GM21423 (cell line): ENCODE measurements at regions not wholly inside any gene's neighbourhood (a gene's known extent, or its start where the extent isn't known, plus 50 kb on each side); places are given as distances from the start of the nearest gene placed in this dataset.

ENCODE experiments used
- ATAC-seq: cut with Tn5 transposase; IDR thresholded peaks from one replicate; pipeline ENCODE4 v1.9.1; 2021; ENCODE audit warnings: mild to moderate bottlenecking, moderate library complexity; ENCODE audit not compliant: unreplicated experiment

- ATAC-seq: no peak
Measured at GRCh38 chr14:42192738-42193653, 586.3 kb downstream of the LRFN5 start.

- no peak for ATAC-seq
Measured at GRCh38 chr14:42190744-42191143, 584.1 kb downstream of the LRFN5 start.

GRCh38 chr14:42187846-42188245 lies 581.2 kb downstream of the LRFN5 start:
- no peak for ATAC-seq

- no peak for ATAC-seq
Measured at GRCh38 chr14:42185718-42186117, 579.0 kb downstream of the LRFN5 start.

- no peak for ATAC-seq
Measured at GRCh38 chr14:42174357-42174756, 567.7 kb downstream of the LRFN5 start.

- no peak for ATAC-seq
Measured at GRCh38 chr14:42173206-42173605, 566.5 kb downstream of the LRFN5 start.

GRCh38 chr14:42172304-42172703 lies 565.6 kb downstream of the LRFN5 start:
- no peak for ATAC-seq

- no peak for ATAC-seq
Measured at GRCh38 chr14:42163136-42163535, 556.5 kb downstream of the LRFN5 start.

- ATAC-seq: no peak
Measured at GRCh38 chr14:42159138-42159537, 552.5 kb downstream of the LRFN5 start.

- peak; percentile 56 for ATAC-seq
Measured at GRCh38 chr14:42149609-42150261, 543.1 kb downstream of the LRFN5 start.

GRCh38 chr14:42145766-42146165 lies 539.1 kb downstream of the LRFN5 start:
- ATAC-seq: no peak

- ATAC-seq: no peak
Measured at GRCh38 chr14:42143114-42143513, 536.4 kb downstream of the LRFN5 start.

- ATAC-seq: no peak
Measured at GRCh38 chr14:42141328-42141727, 534.7 kb downstream of the LRFN5 start.

- no peak for ATAC-seq
Measured at GRCh38 chr14:42140831-42141279, 534.2 kb downstream of the LRFN5 start.

- ATAC-seq: no peak
Measured at GRCh38 chr14:42140001-42140400, 533.3 kb downstream of the LRFN5 start.

- no peak for ATAC-seq
Measured at GRCh38 chr14:42138406-42138805, 531.7 kb downstream of the LRFN5 start.

- ATAC-seq: no peak
Measured at GRCh38 chr14:42130815-42131214, 524.1 kb downstream of the LRFN5 start.

GRCh38 chr14:42123526-42123925 lies 516.9 kb downstream of the LRFN5 start:
- ATAC-seq: no peak

GRCh38 chr14:42113358-42114069 lies 506.8 kb downstream of the LRFN5 start:
- ATAC-seq: no peak

- ATAC-seq: no peak
Measured at GRCh38 chr14:42112108-42112507, 505.4 kb downstream of the LRFN5 start.

GRCh38 chr14:42111355-42111754 lies 504.7 kb downstream of the LRFN5 start:
- ATAC-seq: no peak
